GM13976 (cell line): ENCODE measurements at regions not wholly inside any gene's neighbourhood (a gene's known extent, or its start where the extent isn't known, plus 50 kb on each side); places are given as distances from the start of the nearest gene placed in this dataset.

Experiments
- DNase-seq: peaks from one replicate; pipeline ENCODE4 v3.0.0; 2012; ENCODE audit warnings: low spot score
- CTCF ChIP-seq: IDR thresholded peaks from 2 replicates; pipeline ENCODE4 v1.5.1; 2012; ENCODE audit warnings: borderline replicate concordance, mild to moderate bottlenecking; ENCODE audit not compliant: insufficient read depth; ENCODE audit errors: extremely low read depth, missing control alignments, control extremely low read depth
- in situ Hi-C: fragments of 300-500 bp; cut with MboI; formaldehyde crosslinking; loops from one replicate; pipeline ENCODE4 v1.12.0; 2022; ENCODE audit warnings: low sequenced_read_pairs, mixed read lengths, inconsistent platforms; ENCODE audit not compliant: unreplicated experiment

DNA sequence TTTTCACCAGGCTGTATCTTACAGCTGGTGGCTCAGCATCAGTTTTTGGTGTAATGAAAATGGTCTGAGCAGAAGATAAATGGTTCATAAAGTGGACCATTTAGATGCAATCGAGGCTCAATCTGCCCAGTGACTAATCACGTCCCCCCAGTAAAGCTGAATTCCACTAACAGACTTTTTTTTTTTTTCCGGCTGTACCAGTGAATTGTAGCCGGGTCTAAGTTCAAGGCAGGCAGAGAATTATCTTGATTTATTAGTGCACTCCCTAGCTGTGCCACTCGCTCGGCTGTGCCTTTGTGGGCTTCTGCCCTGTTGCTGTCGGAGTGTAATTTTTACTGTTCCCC lies 215.1 kb upstream of the POU3F3 start:
- in situ Hi-C loops, result no loop called here
- no peak for DNase-seq
- TF ChIP-seq CTCF, result no peak

DNA sequence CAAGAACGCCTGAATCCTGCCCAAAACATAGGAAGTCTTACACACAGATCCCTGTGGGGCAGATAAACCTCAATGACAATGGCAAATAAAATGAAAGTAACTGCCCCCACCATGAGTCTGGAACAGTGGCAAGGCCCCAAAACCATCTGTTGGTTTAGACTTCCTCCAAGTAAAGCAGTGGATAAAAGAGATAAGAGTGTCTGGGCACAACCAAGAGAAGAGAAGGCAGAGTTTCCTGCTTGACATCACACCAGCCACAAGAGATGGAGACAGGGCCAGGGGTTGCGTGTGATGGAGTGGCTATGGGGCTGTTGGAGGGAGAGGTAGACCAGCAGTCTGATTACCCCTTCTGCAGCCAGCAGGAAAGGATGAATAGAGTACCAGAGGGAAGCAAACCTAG lies 212.1 kb upstream of the POU3F3 start:
- TF ChIP-seq CTCF, result no peak
- DNase-seq, result no peak
- in situ Hi-C loops, result no loop called here

DNA sequence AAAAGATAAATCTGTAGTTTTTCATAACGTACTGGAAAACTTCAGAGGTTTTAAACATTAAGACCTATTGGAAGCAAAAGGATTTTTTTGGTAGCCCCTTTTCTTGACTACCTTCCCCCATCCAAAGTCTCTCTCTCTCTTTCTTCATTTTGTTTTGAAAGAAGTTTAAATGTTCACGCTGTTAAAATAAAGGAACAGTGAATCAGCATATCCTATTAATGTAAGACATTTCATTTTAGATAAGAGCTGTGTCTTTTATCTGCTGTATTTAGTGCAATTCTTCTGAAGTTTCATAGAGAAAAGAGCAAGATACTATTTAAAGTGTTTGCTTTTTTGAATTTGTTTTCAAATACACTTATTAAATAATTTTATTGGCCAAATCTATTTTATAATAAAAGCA lies 205.5 kb upstream of the POU3F3 start:
- no peak for TF ChIP-seq CTCF
- no peak for DNase-seq
- in situ Hi-C loops, result no loop called here

DNA sequence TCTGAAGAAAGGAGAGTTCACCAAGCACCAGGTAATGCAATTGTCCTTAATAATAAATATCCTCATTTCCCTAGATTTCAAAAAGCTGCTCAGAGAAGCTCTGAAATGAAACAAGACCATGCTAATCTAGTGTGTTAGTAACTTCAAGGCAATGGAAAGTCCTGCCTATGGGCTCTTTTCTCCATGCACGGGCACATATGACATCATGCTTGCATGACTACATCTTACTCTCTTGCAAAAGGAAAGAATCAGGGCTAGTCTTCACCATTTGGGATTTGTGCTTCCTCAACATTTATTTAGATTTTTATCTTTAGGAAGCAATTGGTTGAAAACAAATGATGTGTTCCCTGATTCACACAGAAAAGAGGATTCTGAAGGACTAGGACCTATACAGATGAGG lies 204.0 kb upstream of the POU3F3 start:
- no peak for DNase-seq
- no peak for TF ChIP-seq CTCF
- in situ Hi-C loops, result no loop called here

- TF ChIP-seq CTCF, result no peak
- DNase-seq, result no peak
- in situ Hi-C loops, result no loop called here
Measured at GRCh38 chr2:104650405-104650996, 203.4 kb upstream of the POU3F3 start.

- no peak for DNase-seq
- in situ Hi-C loops, result no loop called here
- no peak for TF ChIP-seq CTCF
Measured at GRCh38 chr2:104654811-104655210, 199.1 kb upstream of the POU3F3 start.
